Right ventricle myocardium inferior (tissue), 1 donor: ENCODE measurements at regions not wholly inside any gene's neighbourhood (a gene's known extent, or its start where the extent isn't known, plus 50 kb on each side); places are given as distances from the start of the nearest gene placed in this dataset.
"Not testable (repeated sequence)": the region's sequence is repeated elsewhere in the genome, so short reads cannot be mapped to it uniquely, and the experiment has no call there.

Experiments
- ATAC-seq: fragments of 200-7000 bp; cut with Tn5 transposase; one replicate; pipeline ENCODE4 v1.9.1; 2020; ENCODE audit warnings: mild to moderate bottlenecking, moderate library complexity
- DNase-seq: peaks from one replicate; pipeline ENCODE4 v3.0.0; 2021; ENCODE audit errors: missing footprints
- intact Hi-C: fragments of 100-400 bp; cut with DNase I; formaldehyde crosslinking; loops from one replicate; pipeline ENCODE4 v1.11.0; 2022
- donor health status: DM: no; HTN: yes; CAD: no; lungs with severe emphysema.

GRCh38 chr16:17049109-17049508 is 421.7 kb downstream of the XYLT1 start:
- DNase-seq, intact Hi-C loops, ATAC-seq: not testable (repeated sequence)

- no peak for ATAC-seq
- intact Hi-C loops, result no loop called here
- no peak for DNase-seq
Observed at GRCh38 chr16:17050468-17050867, 420.3 kb downstream of the XYLT1 start.
